ENCODE measurements at regions not wholly inside any gene's neighbourhood (a gene's known extent, or its start where the extent isn't known, plus 50 kb on each side); places are given as distances from the start of the nearest gene placed in this dataset.

- no peak for TF ChIP-seq GATA2 (IDR thresholded peaks at IDR 0.05; ENCODE audit: low read depth, low read length)
- no peak for TF ChIP-seq GATA3 (IDR thresholded peaks at IDR 0.05; ENCODE audit: low read depth, low read length)
Observed at GRCh38 chr3:5726621-5727020, 539.1 kb downstream of the EDEM1 start.

DNA sequence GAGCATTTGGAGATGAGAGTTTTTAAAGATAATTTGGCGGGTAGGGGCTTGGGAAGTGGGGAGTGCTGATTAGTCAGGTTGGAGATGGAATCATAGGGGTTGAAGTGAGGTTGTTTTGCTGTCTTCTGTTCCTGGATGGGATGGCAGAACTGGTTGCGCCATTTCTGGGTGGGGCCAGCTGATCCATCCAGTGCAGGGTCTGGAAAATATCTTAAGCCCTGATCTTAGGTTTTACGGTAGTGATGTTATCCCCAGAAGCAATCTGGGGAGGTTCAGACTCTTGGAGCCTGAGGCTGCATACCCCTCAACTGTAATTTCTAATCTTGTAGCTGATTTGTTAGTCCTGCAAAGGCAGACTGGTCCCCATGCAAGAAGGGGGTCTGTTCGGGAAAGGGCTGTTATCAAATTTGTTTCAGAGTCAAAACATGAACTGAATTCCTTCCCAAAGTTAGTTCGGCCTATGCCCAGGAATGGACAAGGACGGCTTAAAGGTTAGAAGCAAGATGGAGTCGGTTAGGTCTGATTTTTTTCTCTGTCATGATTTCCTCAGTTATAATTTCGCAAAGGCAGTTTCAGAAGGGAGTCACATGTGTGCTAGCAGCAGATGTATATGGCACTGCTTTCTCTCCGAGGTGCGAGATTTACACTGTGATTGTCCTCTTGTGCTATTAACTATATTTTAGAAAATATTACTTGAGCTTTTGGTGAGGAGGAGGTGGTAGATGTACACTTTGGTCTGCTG is 540.4 kb downstream of the EDEM1 start:
- TF ChIP-seq GATA3 (IDR thresholded peaks at IDR 0.05; ENCODE audit: low read depth, low read length) (no peak), GATA2 (IDR thresholded peaks at IDR 0.05; ENCODE audit: low read depth, low read length) (no peak)

DNA sequence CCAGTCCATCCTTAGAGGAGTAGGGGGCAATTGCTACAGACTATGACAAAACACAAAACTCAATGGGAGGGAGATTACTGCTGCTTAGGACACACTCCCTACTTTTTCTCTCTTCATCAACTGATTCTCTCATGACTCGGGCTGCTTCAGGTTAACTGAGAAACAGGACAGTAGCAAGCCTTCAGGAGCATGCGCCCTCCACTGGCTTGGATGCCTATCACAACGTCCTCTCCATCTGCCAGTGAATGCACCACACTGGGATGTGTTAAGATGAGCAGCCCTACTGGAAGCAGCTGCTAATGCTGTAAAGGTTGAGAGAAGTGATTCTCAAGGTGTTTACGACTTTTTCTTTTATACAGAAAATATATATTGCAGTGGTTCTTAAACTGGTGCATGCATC is 542.3 kb downstream of the EDEM1 start:
- TF ChIP-seq GATA3 (IDR thresholded peaks at IDR 0.05; ENCODE audit: low read depth, low read length) (no peak), GATA2 (IDR thresholded peaks at IDR 0.05; ENCODE audit: low read depth, low read length) (no peak)

GRCh38 chr3:5731100-5731499 is 543.6 kb downstream of the EDEM1 start:
- TF ChIP-seq GATA2 (IDR thresholded peaks at IDR 0.05; ENCODE audit: low read depth, low read length) (no peak), GATA3 (IDR thresholded peaks at IDR 0.05; ENCODE audit: low read depth, low read length) (no peak)

GRCh38 chr3:5732081-5732480 is 544.6 kb downstream of the EDEM1 start:
- TF ChIP-seq GATA2 (IDR thresholded peaks at IDR 0.05; ENCODE audit: low read depth, low read length) (no peak), GATA3 (IDR thresholded peaks at IDR 0.05; ENCODE audit: low read depth, low read length) (no peak)

GRCh38 chr3:5733995-5734394 is 546.5 kb downstream of the EDEM1 start:
- no peak for TF ChIP-seq GATA2 (IDR thresholded peaks at IDR 0.05; ENCODE audit: low read depth, low read length)
- TF ChIP-seq GATA3 (IDR thresholded peaks at IDR 0.05; ENCODE audit: low read depth, low read length), result no peak

DNA sequence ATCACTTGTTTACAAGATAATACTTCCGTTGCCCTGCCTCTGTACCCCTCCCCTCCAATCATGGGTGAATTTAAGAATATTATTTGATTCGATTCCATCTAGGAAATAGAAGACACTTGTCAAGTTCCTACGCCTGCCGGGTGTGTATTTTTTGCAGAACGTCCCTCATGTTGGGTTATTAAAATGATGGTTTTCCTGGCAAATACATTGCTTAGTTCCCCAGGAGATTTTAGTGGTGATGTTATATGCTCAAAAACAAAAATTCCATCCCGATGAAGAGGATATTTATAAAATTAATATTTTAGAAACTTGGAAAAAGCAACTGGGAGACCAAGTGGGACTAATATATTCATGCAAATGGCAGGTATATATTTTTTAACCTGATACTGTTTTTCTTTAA is 548.4 kb downstream of the EDEM1 start:
- TF ChIP-seq GATA3 (IDR thresholded peaks at IDR 0.05; ENCODE audit: low read depth, low read length) (no peak), GATA2 (IDR thresholded peaks at IDR 0.05; ENCODE audit: low read depth, low read length) (no peak)

GRCh38 chr3:5739299-5739935 is 551.9 kb downstream of the EDEM1 start:
- TF ChIP-seq GATA2 (IDR thresholded peaks at IDR 0.05; ENCODE audit: low read depth, low read length) (no peak), GATA3 (IDR thresholded peaks at IDR 0.05; ENCODE audit: low read depth, low read length) (no peak)

GRCh38 chr3:5739949-5740348 is 552.4 kb downstream of the EDEM1 start:
- no peak for TF ChIP-seq GATA3 (IDR thresholded peaks at IDR 0.05; ENCODE audit: low read depth, low read length)
- TF ChIP-seq GATA2 (IDR thresholded peaks at IDR 0.05; ENCODE audit: low read depth, low read length), result no peak

- no peak for TF ChIP-seq GATA3 (IDR thresholded peaks at IDR 0.05; ENCODE audit: low read depth, low read length)
- TF ChIP-seq GATA2 (IDR thresholded peaks at IDR 0.05; ENCODE audit: low read depth, low read length), result no peak
Observed at GRCh38 chr3:5741017-5741416, 553.5 kb downstream of the EDEM1 start.

DNA sequence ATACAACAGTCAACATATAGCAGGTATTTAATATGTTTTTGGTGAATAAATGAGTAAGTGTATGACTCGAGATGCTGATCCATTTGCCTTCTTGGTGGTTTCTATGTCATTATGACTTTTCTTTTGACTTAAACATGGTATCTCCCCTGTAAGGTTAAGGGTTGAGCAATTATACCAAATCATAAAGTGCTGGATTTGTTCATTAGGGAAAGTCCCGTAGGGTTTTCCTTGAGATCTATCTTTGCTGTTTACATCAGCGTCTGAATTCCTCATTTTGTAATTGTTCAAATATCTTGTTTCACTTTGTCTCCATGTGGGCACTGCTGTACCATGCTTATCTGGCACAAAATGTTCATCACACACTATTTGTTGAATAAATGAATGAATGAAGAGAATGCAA is 562.6 kb downstream of the EDEM1 start:
- TF ChIP-seq GATA2 (IDR thresholded peaks at IDR 0.05; ENCODE audit: low read depth, low read length), result no peak
- TF ChIP-seq GATA3 (IDR thresholded peaks at IDR 0.05; ENCODE audit: low read depth, low read length), result no peak

DNA sequence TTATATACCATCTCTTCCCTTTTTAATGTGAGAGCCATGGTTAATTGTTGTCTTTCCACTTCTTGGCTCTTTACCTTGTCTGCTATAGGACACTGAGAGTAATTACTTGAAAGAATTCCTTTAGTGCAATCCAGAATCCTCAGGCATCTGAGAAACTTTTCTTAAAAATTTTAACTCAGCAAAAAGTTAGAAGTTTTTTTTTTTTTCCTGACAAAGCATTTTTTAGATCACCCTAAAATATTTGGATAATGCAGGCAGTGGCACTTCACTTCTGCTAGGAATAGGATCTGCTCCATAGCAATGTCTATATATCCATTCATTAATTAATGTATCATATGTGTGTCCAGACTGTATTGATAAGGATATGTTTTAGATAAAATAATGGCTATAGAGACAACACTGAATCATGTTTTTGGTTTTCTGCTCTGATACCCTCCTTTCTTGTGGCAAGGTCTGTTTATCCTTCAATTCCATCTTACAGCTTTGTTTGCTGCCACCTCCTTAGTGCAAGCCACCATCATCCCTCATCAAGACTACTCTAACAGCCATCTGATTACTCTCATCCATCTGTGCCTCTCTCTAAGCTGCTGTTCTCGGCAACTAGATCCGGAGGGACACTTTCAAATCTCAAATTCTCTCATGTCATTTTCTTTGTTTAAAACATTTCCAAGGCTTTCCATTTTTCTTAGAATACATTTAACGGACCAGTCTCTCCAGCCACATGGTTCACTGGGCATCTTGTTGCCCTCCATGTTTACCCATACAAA is 563.5 kb downstream of the EDEM1 start:
- TF ChIP-seq GATA2 (IDR thresholded peaks at IDR 0.05; ENCODE audit: low read depth, low read length), result no peak
- TF ChIP-seq GATA3 (IDR thresholded peaks at IDR 0.05; ENCODE audit: low read depth, low read length), result no peak

DNA sequence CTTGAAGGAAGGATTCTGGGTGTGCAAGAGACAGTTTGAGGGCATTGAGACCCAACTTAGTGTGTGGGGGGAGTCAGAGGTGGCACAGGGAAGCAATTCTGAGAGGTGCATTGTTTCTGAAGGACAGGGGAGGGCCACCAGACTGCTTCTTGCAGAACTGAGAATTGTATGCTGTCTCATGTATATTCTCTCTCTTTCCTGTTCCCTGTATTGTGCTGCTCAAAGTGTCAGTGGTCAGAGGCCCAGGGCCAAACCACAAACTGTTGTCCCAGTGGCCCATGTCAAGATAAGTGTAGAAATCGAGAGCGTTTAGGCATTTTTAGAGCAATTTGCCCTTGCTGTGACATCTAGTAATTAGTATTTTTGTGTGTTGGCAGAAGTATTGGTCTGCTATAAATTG is 567.1 kb downstream of the EDEM1 start:
- no peak for TF ChIP-seq GATA2 (IDR thresholded peaks at IDR 0.05; ENCODE audit: low read depth, low read length)
- TF ChIP-seq GATA3 (IDR thresholded peaks at IDR 0.05; ENCODE audit: low read depth, low read length), result no peak

- TF ChIP-seq GATA2 (IDR thresholded peaks at IDR 0.05; ENCODE audit: low read depth, low read length), result no peak
- TF ChIP-seq GATA3 (IDR thresholded peaks at IDR 0.05; ENCODE audit: low read depth, low read length), result no peak
Observed at GRCh38 chr3:5756443-5756842, 568.9 kb downstream of the EDEM1 start.
